ENCODE measurements at regions not wholly inside any gene's neighbourhood (a gene's known extent, or its start where the extent isn't known, plus 50 kb on each side); places are given as distances from the start of the nearest gene placed in this dataset.
"Not testable (repeated sequence)": the region's sequence is repeated elsewhere in the genome, so short reads cannot be mapped to it uniquely, and the experiment has no call there.

DNA sequence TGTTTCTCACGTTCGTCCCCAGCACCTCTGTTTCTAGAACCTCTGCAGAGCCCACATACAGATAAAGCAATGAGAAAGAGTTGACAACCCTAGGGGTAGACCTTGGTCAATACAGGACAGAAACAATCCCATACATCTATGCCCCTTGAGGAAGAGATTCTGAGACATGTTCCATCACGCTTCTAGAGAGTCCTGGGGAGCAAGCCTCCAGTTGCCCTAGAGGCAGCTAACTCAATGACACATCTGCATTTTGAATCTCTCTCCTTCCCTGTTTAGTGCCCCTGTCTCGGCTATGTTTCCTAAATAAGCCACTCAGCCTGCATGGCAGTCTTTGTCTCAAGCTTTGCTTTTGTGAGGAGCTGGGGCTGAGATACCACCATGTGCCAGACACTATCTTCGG lies 435.3 kb downstream of the CD83 start:
- DNase-seq (ENCODE audit: low read depth, low spot score), result no peak
- H3K27ac Mint-ChIP-seq (ENCODE audit: unreplicated experiment), result peak overlapping the region; percentile 45
- TF ChIP-seq, protein P1, sequence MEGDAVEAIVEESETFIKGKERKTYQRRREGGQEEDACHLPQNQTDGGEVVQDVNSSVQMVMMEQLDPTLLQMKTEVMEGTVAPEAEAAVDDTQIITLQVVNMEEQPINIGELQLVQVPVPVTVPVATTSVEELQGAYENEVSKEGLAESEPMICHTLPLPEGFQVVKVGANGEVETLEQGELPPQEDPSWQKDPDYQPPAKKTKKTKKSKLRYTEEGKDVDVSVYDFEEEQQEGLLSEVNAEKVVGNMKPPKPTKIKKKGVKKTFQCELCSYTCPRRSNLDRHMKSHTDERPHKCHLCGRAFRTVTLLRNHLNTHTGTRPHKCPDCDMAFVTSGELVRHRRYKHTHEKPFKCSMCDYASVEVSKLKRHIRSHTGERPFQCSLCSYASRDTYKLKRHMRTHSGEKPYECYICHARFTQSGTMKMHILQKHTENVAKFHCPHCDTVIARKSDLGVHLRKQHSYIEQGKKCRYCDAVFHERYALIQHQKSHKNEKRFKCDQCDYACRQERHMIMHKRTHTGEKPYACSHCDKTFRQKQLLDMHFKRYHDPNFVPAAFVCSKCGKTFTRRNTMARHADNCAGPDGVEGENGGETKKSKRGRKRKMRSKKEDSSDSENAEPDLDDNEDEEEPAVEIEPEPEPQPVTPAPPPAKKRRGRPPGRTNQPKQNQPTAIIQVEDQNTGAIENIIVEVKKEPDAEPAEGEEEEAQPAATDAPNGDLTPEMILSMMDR (conservative IDR thresholded peaks at IDR 0.05), result no peak
- no peak overlapping the region for H3K4me3 Mint-ChIP-seq
- H3K4me1 Mint-ChIP-seq, result peaks cover 17% of the 10 kb centered on the region
- H3K27me3 Mint-ChIP-seq (ENCODE audit: low read depth), result no peaks in the 10 kb centered on the region
- H3K9me3 Mint-ChIP-seq, result no peaks in the 10 kb centered on the region
- no peaks in the 10 kb centered on the region for H3K36me3 Mint-ChIP-seq (ENCODE audit: low read depth)

GRCh38 chr6:14553515-14553914 lies 435.9 kb downstream of the CD83 start:
- Mint-ChIP-seq H3K4me3 (no peak overlapping the region), H3K27me3 (ENCODE audit: low read depth) (no peaks in the 10 kb centered on the region), H3K36me3 (ENCODE audit: low read depth) (no peaks in the 10 kb centered on the region), H3K27ac (ENCODE audit: unreplicated experiment) (no peak overlapping the region), H3K9me3 (no peaks in the 10 kb centered on the region), H3K4me1 (peaks cover 17% of the 10 kb centered on the region)
- no peak for DNase-seq (ENCODE audit: low read depth, low spot score)
- TF ChIP-seq, protein P1 (conservative IDR thresholded peaks at IDR 0.05), result no peak

GRCh38 chr6:14555804-14556203 lies 438.2 kb downstream of the CD83 start:
- no peak overlapping the region for H3K4me3 Mint-ChIP-seq
- H3K4me1 Mint-ChIP-seq, result peaks cover 8% of the 10 kb centered on the region
- no peaks in the 10 kb centered on the region for H3K27me3 Mint-ChIP-seq (ENCODE audit: low read depth)
- DNase-seq (ENCODE audit: low read depth, low spot score), result no peak
- H3K36me3 Mint-ChIP-seq (ENCODE audit: low read depth), result no peaks in the 10 kb centered on the region
- TF ChIP-seq, protein P1 (conservative IDR thresholded peaks at IDR 0.05), result no peak
- H3K9me3 Mint-ChIP-seq, result no peaks in the 10 kb centered on the region
- H3K27ac Mint-ChIP-seq (ENCODE audit: unreplicated experiment), result no peak overlapping the region

GRCh38 chr6:14559746-14560536 lies 442.4 kb downstream of the CD83 start:
- Mint-ChIP-seq H3K4me1 (peaks cover 4% of the 10 kb centered on the region), H3K27me3 (ENCODE audit: low read depth) (no peaks in the 10 kb centered on the region), H3K4me3 (no peak overlapping the region), H3K27ac (ENCODE audit: unreplicated experiment) (no peak overlapping the region), H3K36me3 (ENCODE audit: low read depth) (no peaks in the 10 kb centered on the region), H3K9me3 (peaks cover 8% of the 10 kb centered on the region)
- DNase-seq (ENCODE audit: low read depth, low spot score), result no peak
- TF ChIP-seq, protein P1 (conservative IDR thresholded peaks at IDR 0.05), result no peak

GRCh38 chr6:14561563-14561962 lies 444.0 kb downstream of the CD83 start:
- not testable (repeated sequence) for H3K4me1 Mint-ChIP-seq; H3K27ac Mint-ChIP-seq (ENCODE audit: unreplicated experiment); H3K4me3 Mint-ChIP-seq; H3K9me3 Mint-ChIP-seq; DNase-seq (ENCODE audit: low read depth, low spot score); H3K27me3 Mint-ChIP-seq (ENCODE audit: low read depth); H3K36me3 Mint-ChIP-seq (ENCODE audit: low read depth)

GRCh38 chr6:14567842-14568241 lies 450.3 kb downstream of the CD83 start:
- TF ChIP-seq, protein P1 (conservative IDR thresholded peaks at IDR 0.05), result no peak
- H3K27me3 Mint-ChIP-seq (ENCODE audit: low read depth), result no peaks in the 10 kb centered on the region
- no peak for DNase-seq (ENCODE audit: low read depth, low spot score)
- peaks cover 9% of the 10 kb centered on the region for H3K9me3 Mint-ChIP-seq
- H3K36me3 Mint-ChIP-seq (ENCODE audit: low read depth), result no peaks in the 10 kb centered on the region
- no peak overlapping the region for H3K4me3 Mint-ChIP-seq
- H3K4me1 Mint-ChIP-seq, result no peaks in the 10 kb centered on the region
- H3K27ac Mint-ChIP-seq (ENCODE audit: unreplicated experiment), result no peak overlapping the region
